HEK293 (cell line): ENCODE measurements at regions not wholly inside any gene's neighbourhood (a gene's known extent, or its start where the extent isn't known, plus 50 kb on each side); places are given as distances from the start of the nearest gene placed in this dataset.

Source experiments
- CTCF ChIA-PET: fragments of 350-600 bp; formaldehyde crosslinking; extraction: SDS; loops from one replicate; lab custom pipeline; 2021; ENCODE audit warnings: antibody characterized with exemption; lab: Yijun Ruan, JAX
- POLR2A ChIA-PET: fragments of 300-600 bp; formaldehyde crosslinking; extraction: SDS; loops from one replicate; lab custom pipeline; 2020; ENCODE audit warnings: antibody characterized with exemption, inconsistent platforms; lab: Yijun Ruan, JAX
- H3K27ac ChIP-seq: fragments of 200-500 bp; sonication (Bioruptor generic); 2 replicates; pipeline ENCODE4 v1.5.1; 2014; ENCODE audit warnings: low read depth, low read length, control low read depth, inconsistent platforms; ENCODE audit errors: extremely low read depth
- H3K36me3 ChIP-seq, 2 experiments: fragments of 200-500 bp in 1 of 2; sonication (Bioruptor generic) in 1 of 2; 1 replicate in 1 of 2; 2 replicates in 1 of 2; pipeline ENCODE4 v1.5.1; 2014 to 2017; ENCODE audit warnings: inconsistent platforms in 2 of 2, low read length in 2 of 2; ENCODE audit not compliant: control insufficient read depth in 2 of 2, insufficient read depth in 1 of 2
- H3K4me1 ChIP-seq: fragments of 200-500 bp; sonication (Bioruptor generic); 2 replicates; pipeline ENCODE4 v1.5.1; 2014; ENCODE audit warnings: mild to moderate bottlenecking, low read length, inconsistent platforms; ENCODE audit not compliant: control insufficient read depth, insufficient read depth
- H3K4me3 ChIP-seq: 2 replicates; pipeline ENCODE4 v1.5.1; 2011; ENCODE audit warnings: low read depth, mild to moderate bottlenecking, control low read depth, low read length, moderate library complexity
- H3K9me3 ChIP-seq: fragments of 200-500 bp; sonication (Bioruptor generic); 2 replicates; pipeline ENCODE4 v1.5.1; 2014; ENCODE audit warnings: low read depth, low read length, inconsistent platforms; ENCODE audit not compliant: control insufficient read depth, insufficient read depth
- KLF9 ChIP-seq: fragments of 450-650 bp; formaldehyde crosslinking; IDR thresholded peaks from 2 replicates; pipeline ENCODE4 v1.5.1; 2016; ENCODE audit warnings: missing biosample characterization, missing genetic modification characterization, low read depth
- ZFHX2 ChIP-seq: fragments of 450-650 bp; formaldehyde crosslinking; conservative IDR thresholded peaks from 2 replicates; pipeline ENCODE4 v1.5.1; 2016; ENCODE audit warnings: missing biosample characterization, missing genetic modification characterization
- ZNF121 ChIP-seq: fragments of 450-650 bp; formaldehyde crosslinking; IDR thresholded peaks from 2 replicates; pipeline ENCODE4 v1.5.1; 2016; ENCODE audit warnings: missing biosample characterization, missing genetic modification characterization
- ZNF140 ChIP-seq: fragments of 450-650 bp; formaldehyde crosslinking; IDR thresholded peaks from 2 replicates; pipeline ENCODE4 v1.5.1; 2016; ENCODE audit warnings: missing biosample characterization, missing genetic modification characterization
- ZNF23 ChIP-seq: fragments of 450-650 bp; formaldehyde crosslinking; IDR thresholded peaks from 2 replicates; pipeline ENCODE4 v1.5.1; 2016; ENCODE audit warnings: missing biosample characterization, missing genetic modification characterization, borderline replicate concordance
- ZNF266 ChIP-seq: fragments of 450-650 bp; formaldehyde crosslinking; IDR thresholded peaks from 2 replicates; pipeline ENCODE4 v1.5.1; 2016; ENCODE audit warnings: missing biosample characterization, missing genetic modification characterization, low read depth
- ZNF366 ChIP-seq: fragments of 450-650 bp; formaldehyde crosslinking; conservative IDR thresholded peaks from 2 replicates; pipeline ENCODE4 v1.5.1; 2016; ENCODE audit warnings: missing biosample characterization, missing genetic modification characterization
- ZNF391 ChIP-seq: fragments of 450-650 bp; formaldehyde crosslinking; IDR thresholded peaks from 2 replicates; pipeline ENCODE4 v1.5.1; 2016; ENCODE audit warnings: low read depth, missing biosample characterization, missing genetic modification characterization, borderline replicate concordance
- ZNF394 ChIP-seq: fragments of 450-650 bp; formaldehyde crosslinking; IDR thresholded peaks from 2 replicates; pipeline ENCODE4 v1.5.1; 2016; ENCODE audit warnings: missing biosample characterization, missing genetic modification characterization, mild to moderate bottlenecking, moderate library complexity, borderline replicate concordance
- ZNF555 ChIP-seq: fragments of 450-650 bp; formaldehyde crosslinking; conservative IDR thresholded peaks from 2 replicates; pipeline ENCODE4 v1.5.1; 2017; ENCODE audit warnings: missing biosample characterization, mild to moderate bottlenecking, missing genetic modification characterization, inconsistent platforms
- ZNF654 ChIP-seq: fragments of 450-650 bp; formaldehyde crosslinking; IDR thresholded peaks from 2 replicates; pipeline ENCODE4 v1.5.1; 2016; ENCODE audit warnings: low read depth, missing biosample characterization, missing genetic modification characterization
- ZNF660 ChIP-seq: fragments of 450-650 bp; IDR thresholded peaks from 2 replicates; pipeline ENCODE4 v1.5.1; 2018; ENCODE audit warnings: missing biosample characterization, mild to moderate bottlenecking, missing genetic modification characterization
- ZNF670 ChIP-seq: fragments of 450-650 bp; formaldehyde crosslinking; IDR thresholded peaks from 2 replicates; pipeline ENCODE4 v1.5.1; 2016; ENCODE audit warnings: missing biosample characterization, missing genetic modification characterization, low read depth
- ZNF792 ChIP-seq: fragments of 450-650 bp; formaldehyde crosslinking; IDR thresholded peaks from 2 replicates; pipeline ENCODE4 v1.5.1; 2016; ENCODE audit warnings: missing biosample characterization, missing genetic modification characterization
- ZNF843 ChIP-seq: fragments of 450-650 bp; formaldehyde crosslinking; IDR thresholded peaks from 2 replicates; pipeline ENCODE4 v1.5.1; 2016; ENCODE audit warnings: missing biosample characterization, missing genetic modification characterization
- ZSCAN23 ChIP-seq: fragments of 450-650 bp; formaldehyde crosslinking; IDR thresholded peaks from 2 replicates; pipeline ENCODE4 v1.5.1; 2016; ENCODE audit warnings: missing biosample characterization, missing genetic modification characterization
- ZXDB ChIP-seq: fragments of 450-650 bp; formaldehyde crosslinking; IDR thresholded peaks from 2 replicates; pipeline ENCODE4 v1.5.1; 2016; ENCODE audit warnings: missing biosample characterization, missing genetic modification characterization
- TF ChIP-seq, protein P1 (sequence below): fragments of 450-650 bp; formaldehyde crosslinking; IDR thresholded peaks from 2 replicates; pipeline ENCODE4 v1.5.1; 2016; ENCODE audit warnings: missing biosample characterization, missing genetic modification characterization
- TF ChIP-seq, protein P2 (sequence below): fragments of 450-650 bp; IDR thresholded peaks from 2 replicates; pipeline ENCODE4 v1.5.1; 2018; ENCODE audit warnings: missing biosample characterization, missing genetic modification characterization
- TF ChIP-seq, protein P3 (sequence below): fragments of 450-650 bp; formaldehyde crosslinking; IDR thresholded peaks from 2 replicates; pipeline ENCODE4 v1.5.1; 2016; ENCODE audit warnings: missing biosample characterization, missing genetic modification characterization
- TF ChIP-seq, protein P4 (sequence below): fragments of 450-650 bp; formaldehyde crosslinking; IDR thresholded peaks from 2 replicates; pipeline ENCODE4 v1.5.1; 2017; ENCODE audit warnings: missing biosample characterization, missing genetic modification characterization
- TF ChIP-seq, protein P5 (sequence below): fragments of 450-650 bp; formaldehyde crosslinking; IDR thresholded peaks from 2 replicates; pipeline ENCODE4 v1.5.1; 2016; ENCODE audit warnings: missing biosample characterization, missing genetic modification characterization
- TF ChIP-seq, protein P6 (sequence below): fragments of 450-650 bp; formaldehyde crosslinking; IDR thresholded peaks from 2 replicates; pipeline ENCODE4 v1.5.1; 2017; ENCODE audit warnings: missing biosample characterization, missing genetic modification characterization

DNA sequence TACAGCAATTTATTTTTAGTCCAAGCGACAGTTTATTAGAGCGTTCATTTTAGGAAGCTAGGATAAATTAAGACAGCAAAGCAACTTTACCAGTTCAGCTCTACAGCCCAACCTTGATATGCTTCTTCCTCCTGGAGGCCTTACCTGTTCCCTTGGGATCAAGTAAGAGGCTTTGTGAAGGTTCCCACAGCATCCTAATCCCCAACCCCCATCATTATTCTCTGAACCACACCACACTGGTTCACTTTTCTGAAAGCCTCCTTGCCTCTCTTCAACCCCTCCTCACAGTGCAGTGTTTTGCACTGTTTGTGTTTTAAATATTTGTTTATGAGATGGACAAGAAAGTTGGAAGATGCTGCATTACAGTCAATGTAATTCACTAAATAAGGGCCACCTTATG lies 126.3 kb upstream of the CXADR start:
- CTCF ChIA-PET, result interaction anchor here (0.6 to 4.8 kb wide), 37 partner anchors 8 to 539 kb away, joined by 3 to 118 read pairs (median 5); partner anchors contain the start of gene CXADR
- Histone ChIP-seq H3K4me3 (no peak overlapping the region), H3K36me3 (no peaks in the 10 kb centered on the region), H3K27ac (no peak overlapping the region), H3K9me3 (no peaks in the 10 kb centered on the region), H3K4me1 (no peaks in the 10 kb centered on the region)
- POLR2A ChIA-PET, result interaction anchor here (1.1 to 1.7 kb wide), 2 partner anchors 126 to 168 kb away, joined by 4 to 6 read pairs; no protein-coding TSS in a partner anchor
- TF ChIP-seq ZSCAN23 (tag by site-specific recombination), result no peak
- no peak for TF ChIP-seq ZNF670 (tag by site-specific recombination)
- TF ChIP-seq, protein P1, sequence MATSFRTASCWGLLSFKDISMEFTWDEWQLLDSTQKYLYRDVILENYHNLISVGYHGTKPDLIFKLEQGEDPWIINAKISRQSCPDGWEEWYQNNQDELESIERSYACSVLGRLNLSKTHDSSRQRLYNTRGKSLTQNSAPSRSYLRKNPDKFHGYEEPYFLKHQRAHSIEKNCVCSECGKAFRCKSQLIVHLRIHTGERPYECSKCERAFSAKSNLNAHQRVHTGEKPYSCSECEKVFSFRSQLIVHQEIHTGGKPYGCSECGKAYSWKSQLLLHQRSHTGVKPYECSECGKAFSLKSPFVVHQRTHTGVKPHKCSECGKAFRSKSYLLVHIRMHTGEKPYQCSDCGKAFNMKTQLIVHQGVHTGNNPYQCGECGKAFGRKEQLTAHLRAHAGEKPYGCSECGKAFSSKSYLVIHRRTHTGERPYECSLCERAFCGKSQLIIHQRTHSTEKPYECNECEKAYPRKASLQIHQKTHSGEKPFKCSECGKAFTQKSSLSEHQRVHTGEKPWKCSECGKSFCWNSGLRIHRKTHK (tag by site-specific recombination), result no peak
- no peak for TF ChIP-seq ZNF792 (tag by site-specific recombination)
- no peak for TF ChIP-seq ZNF121 (tag by site-specific recombination)
- no peak for TF ChIP-seq ZFHX2
- no peak for TF ChIP-seq ZNF843 (tag by site-specific recombination)
- no peak for TF ChIP-seq ZNF555 (tag by site-specific recombination)
- TF ChIP-seq, protein P2, sequence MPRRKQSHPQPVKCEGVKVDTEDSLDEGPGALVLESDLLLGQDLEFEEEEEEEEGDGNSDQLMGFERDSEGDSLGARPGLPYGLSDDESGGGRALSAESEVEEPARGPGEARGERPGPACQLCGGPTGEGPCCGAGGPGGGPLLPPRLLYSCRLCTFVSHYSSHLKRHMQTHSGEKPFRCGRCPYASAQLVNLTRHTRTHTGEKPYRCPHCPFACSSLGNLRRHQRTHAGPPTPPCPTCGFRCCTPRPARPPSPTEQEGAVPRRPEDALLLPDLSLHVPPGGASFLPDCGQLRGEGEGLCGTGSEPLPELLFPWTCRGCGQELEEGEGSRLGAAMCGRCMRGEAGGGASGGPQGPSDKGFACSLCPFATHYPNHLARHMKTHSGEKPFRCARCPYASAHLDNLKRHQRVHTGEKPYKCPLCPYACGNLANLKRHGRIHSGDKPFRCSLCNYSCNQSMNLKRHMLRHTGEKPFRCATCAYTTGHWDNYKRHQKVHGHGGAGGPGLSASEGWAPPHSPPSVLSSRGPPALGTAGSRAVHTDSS (tag by site-specific recombination), result no peak
- TF ChIP-seq ZNF140 (tag by site-specific recombination), result no peak
- TF ChIP-seq KLF9 (tag by site-specific recombination), result no peak
- TF ChIP-seq, protein P3, sequence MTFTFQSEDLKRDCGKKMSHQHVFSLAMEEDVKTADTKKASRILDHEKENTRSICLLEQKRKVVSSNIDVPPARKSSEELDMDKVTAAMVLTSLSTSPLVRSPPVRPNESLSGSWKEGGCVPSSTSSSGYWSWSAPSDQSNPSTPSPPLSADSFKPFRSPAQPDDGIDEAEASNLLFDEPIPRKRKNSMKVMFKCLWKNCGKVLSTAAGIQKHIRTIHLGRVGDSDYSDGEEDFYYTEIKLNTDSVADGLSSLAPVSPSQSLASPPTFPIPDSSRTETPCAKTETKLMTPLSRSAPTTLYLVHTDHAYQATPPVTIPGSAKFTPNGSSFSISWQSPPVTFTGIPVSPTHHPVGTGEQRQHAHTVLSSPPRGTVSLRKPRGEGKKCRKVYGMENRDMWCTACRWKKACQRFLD, result no peak
- no peak for TF ChIP-seq ZXDB
- TF ChIP-seq, protein P4, sequence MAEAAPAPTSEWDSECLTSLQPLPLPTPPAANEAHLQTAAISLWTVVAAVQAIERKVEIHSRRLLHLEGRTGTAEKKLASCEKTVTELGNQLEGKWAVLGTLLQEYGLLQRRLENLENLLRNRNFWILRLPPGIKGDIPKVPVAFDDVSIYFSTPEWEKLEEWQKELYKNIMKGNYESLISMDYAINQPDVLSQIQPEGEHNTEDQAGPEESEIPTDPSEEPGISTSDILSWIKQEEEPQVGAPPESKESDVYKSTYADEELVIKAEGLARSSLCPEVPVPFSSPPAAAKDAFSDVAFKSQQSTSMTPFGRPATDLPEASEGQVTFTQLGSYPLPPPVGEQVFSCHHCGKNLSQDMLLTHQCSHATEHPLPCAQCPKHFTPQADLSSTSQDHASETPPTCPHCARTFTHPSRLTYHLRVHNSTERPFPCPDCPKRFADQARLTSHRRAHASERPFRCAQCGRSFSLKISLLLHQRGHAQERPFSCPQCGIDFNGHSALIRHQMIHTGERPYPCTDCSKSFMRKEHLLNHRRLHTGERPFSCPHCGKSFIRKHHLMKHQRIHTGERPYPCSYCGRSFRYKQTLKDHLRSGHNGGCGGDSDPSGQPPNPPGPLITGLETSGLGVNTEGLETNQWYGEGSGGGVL (tag by site-specific recombination), result no peak
- TF ChIP-seq ZNF391, result no peak
- no peak for TF ChIP-seq ZNF366 (tag by site-specific recombination)

DNA sequence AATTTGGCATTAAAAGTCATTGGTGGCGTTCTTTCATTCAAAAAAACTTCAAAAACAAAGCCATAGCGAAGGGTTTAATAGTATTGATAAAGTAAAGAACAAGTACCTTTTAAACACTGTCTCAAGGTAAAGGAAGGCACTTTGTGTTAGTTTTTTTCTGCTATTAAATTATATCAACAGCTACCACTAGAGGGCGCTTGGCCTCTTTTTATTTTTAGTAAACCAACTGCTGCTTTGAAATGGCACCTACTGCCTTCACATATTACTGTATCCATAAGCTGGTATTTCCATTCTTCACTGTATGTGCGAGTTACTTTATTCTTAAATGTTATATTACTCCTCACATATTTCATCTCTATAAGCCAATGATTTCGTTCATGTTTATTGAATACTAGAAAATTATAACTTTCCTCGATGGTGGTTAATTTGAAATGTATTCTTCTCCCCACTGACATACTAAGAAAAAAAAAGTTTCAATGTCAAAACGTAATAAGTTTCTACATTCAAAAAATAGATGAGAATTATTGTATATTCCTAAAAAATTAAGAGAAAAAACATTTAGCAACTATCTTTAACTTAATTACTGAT lies 125.7 kb upstream of the CXADR start:
- ChIA-PET POLR2A (interaction anchor here (1.1 to 1.7 kb wide), 2 partner anchors 125 to 167 kb away, joined by 4 to 6 read pairs; no protein-coding TSS in a partner anchor), CTCF (interaction anchor here (0.6 to 4.8 kb wide), 43 partner anchors 8 to 793 kb away, joined by 3 to 118 read pairs (median 5); partner anchors contain the start of gene CXADR)
- no peaks in the 10 kb centered on the region for H3K36me3 ChIP-seq
- no peak overlapping the region for H3K27ac ChIP-seq
- H3K4me1 ChIP-seq, result no peaks in the 10 kb centered on the region
- H3K9me3 ChIP-seq, result no peaks in the 10 kb centered on the region
- H3K4me3 ChIP-seq, result no peak overlapping the region
- TF ChIP-seq, protein P5, sequence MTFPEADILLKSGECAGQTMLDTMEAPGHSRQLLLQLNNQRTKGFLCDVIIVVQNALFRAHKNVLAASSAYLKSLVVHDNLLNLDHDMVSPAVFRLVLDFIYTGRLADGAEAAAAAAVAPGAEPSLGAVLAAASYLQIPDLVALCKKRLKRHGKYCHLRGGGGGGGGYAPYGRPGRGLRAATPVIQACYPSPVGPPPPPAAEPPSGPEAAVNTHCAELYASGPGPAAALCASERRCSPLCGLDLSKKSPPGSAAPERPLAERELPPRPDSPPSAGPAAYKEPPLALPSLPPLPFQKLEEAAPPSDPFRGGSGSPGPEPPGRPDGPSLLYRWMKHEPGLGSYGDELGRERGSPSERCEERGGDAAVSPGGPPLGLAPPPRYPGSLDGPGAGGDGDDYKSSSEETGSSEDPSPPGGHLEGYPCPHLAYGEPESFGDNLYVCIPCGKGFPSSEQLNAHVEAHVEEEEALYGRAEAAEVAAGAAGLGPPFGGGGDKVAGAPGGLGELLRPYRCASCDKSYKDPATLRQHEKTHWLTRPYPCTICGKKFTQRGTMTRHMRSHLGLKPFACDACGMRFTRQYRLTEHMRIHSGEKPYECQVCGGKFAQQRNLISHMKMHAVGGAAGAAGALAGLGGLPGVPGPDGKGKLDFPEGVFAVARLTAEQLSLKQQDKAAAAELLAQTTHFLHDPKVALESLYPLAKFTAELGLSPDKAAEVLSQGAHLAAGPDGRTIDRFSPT (tag by site-specific recombination), result no peak
- TF ChIP-seq ZNF394 (tag by site-specific recombination) (0 out of 2 replicates have a peak, but pooled peaks have one; percentile 14), ZNF660 (tag by site-specific recombination) (peak; percentile 27; the same call in 1 of the 2 replicates), ZNF23 (tag by site-specific recombination) (no peak), ZNF654 (tag by site-specific recombination) (peak; percentile 52), ZNF266 (tag by site-specific recombination) (no peak)
- TF ChIP-seq, protein P6, sequence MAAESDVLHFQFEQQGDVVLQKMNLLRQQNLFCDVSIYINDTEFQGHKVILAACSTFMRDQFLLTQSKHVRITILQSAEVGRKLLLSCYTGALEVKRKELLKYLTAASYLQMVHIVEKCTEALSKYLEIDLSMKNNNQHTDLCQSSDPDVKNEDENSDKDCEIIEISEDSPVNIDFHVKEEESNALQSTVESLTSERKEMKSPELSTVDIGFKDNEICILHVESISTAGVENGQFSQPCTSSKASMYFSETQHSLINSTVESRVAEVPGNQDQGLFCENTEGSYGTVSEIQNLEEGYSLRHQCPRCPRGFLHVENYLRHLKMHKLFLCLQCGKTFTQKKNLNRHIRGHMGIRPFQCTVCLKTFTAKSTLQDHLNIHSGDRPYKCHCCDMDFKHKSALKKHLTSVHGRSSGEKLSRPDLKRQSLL (tag by site-specific recombination), result no peak
